ENCODE measurements at regions not wholly inside any gene's neighbourhood (a gene's known extent, or its start where the extent isn't known, plus 50 kb on each side); places are given as distances from the start of the nearest gene placed in this dataset.

- intact Hi-C loops (cut with DNase I, micrococcal nuclease) = no loop called here
- no peaks in the 10 kb centered on the region for H3K36me3 Mint-ChIP-seq (ENCODE audit: low read depth)
- Histone ChIP-seq H3K4me1 (ENCODE audit: insufficient read depth, low read length) (no peaks in the 10 kb centered on the region), H3K9me3 (ENCODE audit: control insufficient read depth in 1 of 2, insufficient read depth in 1 of 2, low read length in 2 of 2) (no peaks in the 10 kb centered on the region), H3K27ac (ENCODE audit: low read depth in 1 of 2, low read length in 2 of 2) (no peak overlapping the region), H3K27me3 (ENCODE audit: control insufficient read depth in 1 of 2, insufficient read depth in 2 of 2, low read length in 2 of 2) (no peaks in the 10 kb centered on the region), H3K4me3 (ENCODE audit: low read length) (no peak overlapping the region), H3K36me3 (ENCODE audit: insufficient read depth, low read length) (no peaks in the 10 kb centered on the region)
- POLR2A ChIA-PET = no interaction called here
- no peaks in the 10 kb centered on the region for H3K27me3 Mint-ChIP-seq
- H3K4me3 Mint-ChIP-seq = no peak overlapping the region
- no peaks in the 10 kb centered on the region for H3K4me1 Mint-ChIP-seq (ENCODE audit: low read depth)
- no peak for ATAC-seq (ENCODE audit: poor library complexity)
- H3K9me3 Mint-ChIP-seq = no peaks in the 10 kb centered on the region
- H3K27ac Mint-ChIP-seq = no peak overlapping the region
- TF ChIP-seq, protein P1, sequence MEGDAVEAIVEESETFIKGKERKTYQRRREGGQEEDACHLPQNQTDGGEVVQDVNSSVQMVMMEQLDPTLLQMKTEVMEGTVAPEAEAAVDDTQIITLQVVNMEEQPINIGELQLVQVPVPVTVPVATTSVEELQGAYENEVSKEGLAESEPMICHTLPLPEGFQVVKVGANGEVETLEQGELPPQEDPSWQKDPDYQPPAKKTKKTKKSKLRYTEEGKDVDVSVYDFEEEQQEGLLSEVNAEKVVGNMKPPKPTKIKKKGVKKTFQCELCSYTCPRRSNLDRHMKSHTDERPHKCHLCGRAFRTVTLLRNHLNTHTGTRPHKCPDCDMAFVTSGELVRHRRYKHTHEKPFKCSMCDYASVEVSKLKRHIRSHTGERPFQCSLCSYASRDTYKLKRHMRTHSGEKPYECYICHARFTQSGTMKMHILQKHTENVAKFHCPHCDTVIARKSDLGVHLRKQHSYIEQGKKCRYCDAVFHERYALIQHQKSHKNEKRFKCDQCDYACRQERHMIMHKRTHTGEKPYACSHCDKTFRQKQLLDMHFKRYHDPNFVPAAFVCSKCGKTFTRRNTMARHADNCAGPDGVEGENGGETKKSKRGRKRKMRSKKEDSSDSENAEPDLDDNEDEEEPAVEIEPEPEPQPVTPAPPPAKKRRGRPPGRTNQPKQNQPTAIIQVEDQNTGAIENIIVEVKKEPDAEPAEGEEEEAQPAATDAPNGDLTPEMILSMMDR (IDR thresholded peaks at IDR 0.05) = no peak
- CTCF ChIA-PET = no interaction called here
- no peak for DNase-seq
Observed at GRCh38 chr6:147759536-147759935, 251.0 kb downstream of the SAMD5 start.

GRCh38 chr6:147765541-147765940 is 257.1 kb downstream of the SAMD5 start:
- ChIA-PET CTCF (no interaction called here), POLR2A (no interaction called here)
- TF ChIP-seq, protein P1 (IDR thresholded peaks at IDR 0.05) = no peak
- no peaks in the 10 kb centered on the region for H3K4me1 ChIP-seq (ENCODE audit: insufficient read depth, low read length)
- Mint-ChIP-seq H3K4me1 (ENCODE audit: low read depth) (no peaks in the 10 kb centered on the region), H3K36me3 (ENCODE audit: low read depth) (no peaks in the 10 kb centered on the region), H3K27me3 (no peaks in the 10 kb centered on the region), H3K27ac (no peak overlapping the region), H3K4me3 (no peak overlapping the region), H3K9me3 (no peaks in the 10 kb centered on the region)
- H3K4me3 ChIP-seq (ENCODE audit: low read length) = no peak overlapping the region
- H3K27me3 ChIP-seq (ENCODE audit: control insufficient read depth in 1 of 2, insufficient read depth in 2 of 2, low read length in 2 of 2) = no peaks in the 10 kb centered on the region
- no peaks in the 10 kb centered on the region for H3K36me3 ChIP-seq (ENCODE audit: insufficient read depth, low read length)
- intact Hi-C loops (cut with DNase I, micrococcal nuclease) = no loop called here
- H3K9me3 ChIP-seq (ENCODE audit: control insufficient read depth in 1 of 2, insufficient read depth in 1 of 2, low read length in 2 of 2) = no peaks in the 10 kb centered on the region
- ATAC-seq (ENCODE audit: poor library complexity) = no peak
- H3K27ac ChIP-seq (ENCODE audit: low read depth in 1 of 2, low read length in 2 of 2) = no peak overlapping the region
- DNase-seq = no peak

- intact Hi-C loops (cut with DNase I, micrococcal nuclease) = no loop called here
- Histone ChIP-seq H3K4me1 (ENCODE audit: insufficient read depth, low read length) (no peaks in the 10 kb centered on the region), H3K36me3 (ENCODE audit: insufficient read depth, low read length) (no peaks in the 10 kb centered on the region), H3K4me3 (ENCODE audit: low read length) (no peak overlapping the region), H3K27me3 (ENCODE audit: control insufficient read depth in 1 of 2, insufficient read depth in 2 of 2, low read length in 2 of 2) (no peaks in the 10 kb centered on the region), H3K9me3 (ENCODE audit: control insufficient read depth in 1 of 2, insufficient read depth in 1 of 2, low read length in 2 of 2) (no peaks in the 10 kb centered on the region), H3K27ac (ENCODE audit: low read depth in 1 of 2, low read length in 2 of 2) (no peak overlapping the region)
- Mint-ChIP-seq H3K4me1 (ENCODE audit: low read depth) (no peaks in the 10 kb centered on the region), H3K27ac (no peak overlapping the region), H3K9me3 (peaks cover 2% of the 10 kb centered on the region), H3K27me3 (no peaks in the 10 kb centered on the region), H3K4me3 (no peak overlapping the region), H3K36me3 (ENCODE audit: low read depth) (no peaks in the 10 kb centered on the region)
- POLR2A ChIA-PET = no interaction called here
- no peak for DNase-seq
- CTCF ChIA-PET = no interaction called here
- TF ChIP-seq, protein P1 (IDR thresholded peaks at IDR 0.05) = no peak
- ATAC-seq (ENCODE audit: poor library complexity) = no peak
Observed at GRCh38 chr6:147768969-147769368, 260.5 kb downstream of the SAMD5 start.

All from CD4-positive, alpha-beta T cell (primary cell).